ENCODE measurements at regions not wholly inside any gene's neighbourhood (a gene's known extent, or its start where the extent isn't known, plus 50 kb on each side); places are given as distances from the start of the nearest gene placed in this dataset.
"Not testable (repeated sequence)": the region's sequence is repeated elsewhere in the genome, so short reads cannot be mapped to it uniquely, and the experiment has no call there.

DNA sequence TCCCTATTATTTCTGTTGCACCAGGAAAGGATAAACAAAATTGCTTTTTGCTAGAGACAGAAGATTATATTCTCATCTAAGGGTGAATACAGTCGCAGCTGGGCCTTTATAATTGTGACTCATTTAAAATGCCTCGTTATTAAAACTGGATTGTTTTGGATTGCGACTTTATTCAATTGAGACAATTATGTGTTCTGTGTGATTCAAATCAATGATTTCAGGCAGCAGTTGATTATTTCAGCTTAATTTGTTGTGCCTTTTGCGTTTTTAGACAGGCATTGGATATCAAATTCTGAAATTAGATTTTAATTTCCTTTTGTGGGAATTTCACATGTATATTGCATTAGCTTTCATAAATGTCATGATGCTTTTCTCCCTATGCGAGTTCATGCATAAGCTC is 778.1 kb upstream of the SOX11 start:
- Histone ChIP-seq H3K9me3 (ENCODE audit: control insufficient read depth, low read length) (no peaks in the 10 kb centered on the region), H3K4me3 (ENCODE audit: low read length) (no peak overlapping the region), H3K27me3 (ENCODE audit: control insufficient read depth, insufficient read depth, low read length) (no peaks in the 10 kb centered on the region), H3K4me1 (ENCODE audit: control insufficient read depth, insufficient read depth, low read length) (no peaks in the 10 kb centered on the region), H3K9ac (ENCODE audit: low read length) (no peak overlapping the region), H3K36me3 (ENCODE audit: control insufficient read depth, insufficient read depth, low read length) (no peaks in the 10 kb centered on the region)

- Histone ChIP-seq H3K4me1 (ENCODE audit: control insufficient read depth, insufficient read depth, low read length) (no peaks in the 10 kb centered on the region), H3K4me3 (ENCODE audit: low read length) (no peak overlapping the region), H3K36me3 (ENCODE audit: control insufficient read depth, insufficient read depth, low read length) (no peaks in the 10 kb centered on the region), H3K9me3 (ENCODE audit: control insufficient read depth, low read length) (no peaks in the 10 kb centered on the region), H3K9ac (ENCODE audit: low read length) (no peak overlapping the region), H3K27me3 (ENCODE audit: control insufficient read depth, insufficient read depth, low read length) (no peaks in the 10 kb centered on the region)
These were observed 777.6 kb upstream of the SOX11 start for GRCh38 chr2:4914551-4914950.

- H3K27me3 ChIP-seq (ENCODE audit: control insufficient read depth, insufficient read depth, low read length): no peaks in the 10 kb centered on the region
- no peaks in the 10 kb centered on the region for H3K4me1 ChIP-seq (ENCODE audit: control insufficient read depth, insufficient read depth, low read length)
- H3K9ac ChIP-seq (ENCODE audit: low read length): no peak overlapping the region
- no peak overlapping the region for H3K4me3 ChIP-seq (ENCODE audit: low read length)
- H3K36me3 ChIP-seq (ENCODE audit: control insufficient read depth, insufficient read depth, low read length): no peaks in the 10 kb centered on the region
- no peaks in the 10 kb centered on the region for H3K9me3 ChIP-seq (ENCODE audit: control insufficient read depth, low read length)
These were observed 776.8 kb upstream of the SOX11 start for GRCh38 chr2:4915357-4915756.

GRCh38 chr2:4916094-4916493 is 776.1 kb upstream of the SOX11 start:
- H3K36me3 ChIP-seq (ENCODE audit: control insufficient read depth, insufficient read depth, low read length): no peaks in the 10 kb centered on the region
- H3K4me1 ChIP-seq (ENCODE audit: control insufficient read depth, insufficient read depth, low read length): no peaks in the 10 kb centered on the region
- no peak overlapping the region for H3K9ac ChIP-seq (ENCODE audit: low read length)
- H3K9me3 ChIP-seq (ENCODE audit: control insufficient read depth, low read length): no peaks in the 10 kb centered on the region
- H3K4me3 ChIP-seq (ENCODE audit: low read length): no peak overlapping the region
- H3K27me3 ChIP-seq (ENCODE audit: control insufficient read depth, insufficient read depth, low read length): no peaks in the 10 kb centered on the region

GRCh38 chr2:4930704-4931103 is 761.5 kb upstream of the SOX11 start:
- H3K36me3 ChIP-seq (ENCODE audit: control insufficient read depth, insufficient read depth, low read length): no peaks in the 10 kb centered on the region
- no peak overlapping the region for H3K9ac ChIP-seq (ENCODE audit: low read length)
- H3K4me1 ChIP-seq (ENCODE audit: control insufficient read depth, insufficient read depth, low read length): no peaks in the 10 kb centered on the region
- H3K4me3 ChIP-seq (ENCODE audit: low read length): no peak overlapping the region
- no peaks in the 10 kb centered on the region for H3K9me3 ChIP-seq (ENCODE audit: control insufficient read depth, low read length)
- H3K27me3 ChIP-seq (ENCODE audit: control insufficient read depth, insufficient read depth, low read length): no peaks in the 10 kb centered on the region

DNA sequence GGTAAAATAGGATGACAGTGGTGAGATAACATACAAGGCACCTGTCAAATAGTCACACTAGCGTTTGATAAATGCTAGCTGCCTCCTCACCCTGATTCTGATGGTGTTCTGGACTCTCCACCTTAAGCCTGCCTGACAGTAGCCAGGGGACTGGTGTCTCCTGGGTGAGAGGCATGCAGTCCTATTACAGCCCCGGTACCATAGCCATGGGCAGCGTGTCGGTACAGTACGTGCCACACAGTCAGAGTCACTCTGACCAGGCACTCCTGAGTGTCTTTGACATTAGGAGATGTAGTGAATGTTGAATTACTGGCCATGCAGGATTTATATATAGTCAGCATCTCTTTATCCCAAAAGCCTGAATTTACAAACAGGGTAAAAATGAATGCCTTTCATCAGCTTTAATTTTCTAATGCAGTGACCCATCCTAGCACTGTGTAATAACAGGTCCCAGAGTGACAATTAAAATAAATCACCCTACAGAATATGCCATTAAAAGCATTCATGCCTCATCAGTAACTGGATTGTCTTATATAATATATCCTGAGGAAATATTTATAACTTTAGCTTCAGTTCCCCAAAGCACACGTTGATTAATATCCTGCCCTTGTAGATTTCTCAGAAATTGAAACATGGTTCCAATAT is 760.3 kb upstream of the SOX11 start:
- no peaks in the 10 kb centered on the region for H3K4me1 ChIP-seq (ENCODE audit: control insufficient read depth, insufficient read depth, low read length)
- no peak overlapping the region for H3K4me3 ChIP-seq (ENCODE audit: low read length)
- no peaks in the 10 kb centered on the region for H3K27me3 ChIP-seq (ENCODE audit: control insufficient read depth, insufficient read depth, low read length)
- no peaks in the 10 kb centered on the region for H3K9me3 ChIP-seq (ENCODE audit: control insufficient read depth, low read length)
- no peak overlapping the region for H3K9ac ChIP-seq (ENCODE audit: low read length)
- no peaks in the 10 kb centered on the region for H3K36me3 ChIP-seq (ENCODE audit: control insufficient read depth, insufficient read depth, low read length)

- not testable (repeated sequence) for H3K4me1 ChIP-seq (ENCODE audit: control insufficient read depth, insufficient read depth, low read length); H3K36me3 ChIP-seq (ENCODE audit: control insufficient read depth, insufficient read depth, low read length); H3K9me3 ChIP-seq (ENCODE audit: control insufficient read depth, low read length); H3K4me3 ChIP-seq (ENCODE audit: low read length); H3K27me3 ChIP-seq (ENCODE audit: control insufficient read depth, insufficient read depth, low read length); H3K9ac ChIP-seq (ENCODE audit: low read length)
These were observed 756.9 kb upstream of the SOX11 start for GRCh38 chr2:4935291-4935690.

- Histone ChIP-seq H3K36me3 (ENCODE audit: control insufficient read depth, insufficient read depth, low read length) (no peaks in the 10 kb centered on the region), H3K4me1 (ENCODE audit: control insufficient read depth, insufficient read depth, low read length) (no peaks in the 10 kb centered on the region), H3K4me3 (ENCODE audit: low read length) (no peak overlapping the region), H3K27me3 (ENCODE audit: control insufficient read depth, insufficient read depth, low read length) (no peaks in the 10 kb centered on the region), H3K9ac (ENCODE audit: low read length) (no peak overlapping the region), H3K9me3 (ENCODE audit: control insufficient read depth, low read length) (no peaks in the 10 kb centered on the region)
These were observed 754.6 kb upstream of the SOX11 start for GRCh38 chr2:4937550-4937949.

DNA sequence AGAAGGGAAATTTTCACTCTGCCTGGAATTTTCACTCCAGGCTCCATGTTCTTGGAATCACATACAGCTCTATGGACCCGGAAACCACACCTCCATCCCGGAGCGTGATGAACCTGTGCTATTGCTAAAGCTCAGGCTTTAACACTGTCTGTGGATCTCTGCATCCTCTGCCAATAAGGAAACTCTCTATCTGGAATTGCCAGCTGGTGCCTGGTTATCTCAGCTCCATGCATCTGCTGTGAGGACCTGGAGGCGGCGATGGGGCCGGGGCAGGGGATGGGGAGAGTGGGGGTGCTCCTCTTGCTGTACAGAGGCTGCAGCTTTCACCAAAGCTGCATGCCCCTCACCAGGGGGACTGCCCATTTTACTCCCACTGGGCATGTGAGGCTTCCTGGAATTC is 754.0 kb upstream of the SOX11 start:
- Histone ChIP-seq H3K4me1 (ENCODE audit: control insufficient read depth, insufficient read depth, low read length) (no peaks in the 10 kb centered on the region), H3K27me3 (ENCODE audit: control insufficient read depth, insufficient read depth, low read length) (no peaks in the 10 kb centered on the region)

GRCh38 chr2:4942441-4942840 is 749.7 kb upstream of the SOX11 start:
- Histone ChIP-seq H3K27me3 (ENCODE audit: control insufficient read depth, insufficient read depth, low read length) (no peaks in the 10 kb centered on the region), H3K4me1 (ENCODE audit: control insufficient read depth, insufficient read depth, low read length) (no peaks in the 10 kb centered on the region), H3K4me3 (ENCODE audit: low read length) (no peak overlapping the region), H3K9ac (ENCODE audit: low read length) (no peak overlapping the region), H3K36me3 (ENCODE audit: control insufficient read depth, insufficient read depth, low read length) (no peaks in the 10 kb centered on the region), H3K9me3 (ENCODE audit: control insufficient read depth, low read length) (no peaks in the 10 kb centered on the region)

More for the DNA sequence above, 754.0 kb upstream of the SOX11 start:
- no peak overlapping the region for H3K9ac ChIP-seq (ENCODE audit: low read length)
- no peak overlapping the region for H3K4me3 ChIP-seq (ENCODE audit: low read length)
- H3K9me3 ChIP-seq (ENCODE audit: control insufficient read depth, low read length): no peaks in the 10 kb centered on the region
- H3K36me3 ChIP-seq (ENCODE audit: control insufficient read depth, insufficient read depth, low read length): no peaks in the 10 kb centered on the region

- H3K9me3 ChIP-seq (ENCODE audit: control insufficient read depth, low read length): no peaks in the 10 kb centered on the region
- no peaks in the 10 kb centered on the region for H3K27me3 ChIP-seq (ENCODE audit: control insufficient read depth, insufficient read depth, low read length)
These were observed 744.3 kb upstream of the SOX11 start for GRCh38 chr2:4947911-4948310.

GRCh38 chr2:4951368-4951767 is 740.8 kb upstream of the SOX11 start:
- Histone ChIP-seq H3K9ac (ENCODE audit: low read length) (no peak overlapping the region), H3K9me3 (ENCODE audit: control insufficient read depth, low read length) (no peaks in the 10 kb centered on the region), H3K27me3 (ENCODE audit: control insufficient read depth, insufficient read depth, low read length) (no peaks in the 10 kb centered on the region), H3K4me3 (ENCODE audit: low read length) (no peak overlapping the region), H3K4me1 (ENCODE audit: control insufficient read depth, insufficient read depth, low read length) (no peaks in the 10 kb centered on the region), H3K36me3 (ENCODE audit: control insufficient read depth, insufficient read depth, low read length) (no peaks in the 10 kb centered on the region)

More at GRCh38 chr2:4947911-4948310, 744.3 kb upstream of the SOX11 start:
- H3K4me3 ChIP-seq (ENCODE audit: low read length): no peak overlapping the region
- no peak overlapping the region for H3K9ac ChIP-seq (ENCODE audit: low read length)
- H3K4me1 ChIP-seq (ENCODE audit: control insufficient read depth, insufficient read depth, low read length): no peaks in the 10 kb centered on the region
- H3K36me3 ChIP-seq (ENCODE audit: control insufficient read depth, insufficient read depth, low read length): no peaks in the 10 kb centered on the region

DNA sequence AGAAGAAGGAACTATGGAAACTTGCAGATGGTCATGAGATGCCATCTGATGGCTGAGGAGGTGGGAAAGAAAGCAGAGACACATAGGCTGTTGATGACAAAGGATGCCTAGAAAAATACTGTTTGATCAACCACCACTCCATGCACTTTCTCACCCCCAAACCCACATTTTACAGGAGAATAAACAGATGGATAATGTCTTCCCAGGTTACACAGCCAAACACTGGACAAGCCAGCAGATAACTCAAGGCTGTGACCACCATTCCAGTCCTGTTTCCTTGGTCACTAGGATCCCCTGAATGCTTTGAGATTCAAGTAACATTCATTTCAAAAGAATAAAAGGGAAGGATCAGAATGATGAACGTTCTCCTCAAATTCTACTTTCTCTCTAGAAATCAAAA is 733.0 kb upstream of the SOX11 start:
- no peaks in the 10 kb centered on the region for H3K9me3 ChIP-seq (ENCODE audit: control insufficient read depth, low read length)
- H3K4me3 ChIP-seq (ENCODE audit: low read length): no peak overlapping the region
- no peaks in the 10 kb centered on the region for H3K27me3 ChIP-seq (ENCODE audit: control insufficient read depth, insufficient read depth, low read length)
- H3K9ac ChIP-seq (ENCODE audit: low read length): no peak overlapping the region
- no peaks in the 10 kb centered on the region for H3K4me1 ChIP-seq (ENCODE audit: control insufficient read depth, insufficient read depth, low read length)
- H3K36me3 ChIP-seq (ENCODE audit: control insufficient read depth, insufficient read depth, low read length): no peaks in the 10 kb centered on the region

Measured in mucosa of stomach (tissue), 1 donor.